OCI-LY7 (cell line): ENCODE measurements at regions not wholly inside any gene's neighbourhood (a gene's known extent, or its start where the extent isn't known, plus 50 kb on each side); places are given as distances from the start of the nearest gene placed in this dataset.

Experiments
- CTCF ChIP-seq: fragments of 200-600 bp; sonication (generic); conservative IDR thresholded peaks from 2 replicates; pipeline ENCODE4 v1.5.1; 2014; ENCODE audit warnings: mild to moderate bottlenecking, antibody characterized with exemption, low read length, moderate library complexity, mixed read lengths
- EZH2phosphoT487 ChIP-seq: fragments of 200-600 bp; sonication (generic); IDR thresholded peaks from 2 replicates; pipeline ENCODE4 v1.6.1; 2018; ENCODE audit warnings: low read depth, borderline replicate concordance, mild to moderate bottlenecking, mixed run types, antibody characterized with exemption, low read length, moderate library complexity, mixed read lengths

GRCh38 chr4:72875545-72875944 lies 194.0 kb downstream of the COX18 start:
- no peak for TF ChIP-seq CTCF
- no peak for TF ChIP-seq EZH2phosphoT487
